Islet precursor cell (in vitro differentiated cells): ENCODE measurements at regions not wholly inside any gene's neighbourhood (a gene's known extent, or its start where the extent isn't known, plus 50 kb on each side); places are given as distances from the start of the nearest gene placed in this dataset.
A peak's percentile ranks its signal among the peaks of the same experiment; 100 is the strongest.

Experiments used
- DNase-seq: peaks from one replicate; pipeline ENCODE4 v3.0.0-alpha.2; 2018

- no peak for DNase-seq
Observed at GRCh38 chr5:51944500-51945125, 561.4 kb downstream of the ISL1 start.

DNA sequence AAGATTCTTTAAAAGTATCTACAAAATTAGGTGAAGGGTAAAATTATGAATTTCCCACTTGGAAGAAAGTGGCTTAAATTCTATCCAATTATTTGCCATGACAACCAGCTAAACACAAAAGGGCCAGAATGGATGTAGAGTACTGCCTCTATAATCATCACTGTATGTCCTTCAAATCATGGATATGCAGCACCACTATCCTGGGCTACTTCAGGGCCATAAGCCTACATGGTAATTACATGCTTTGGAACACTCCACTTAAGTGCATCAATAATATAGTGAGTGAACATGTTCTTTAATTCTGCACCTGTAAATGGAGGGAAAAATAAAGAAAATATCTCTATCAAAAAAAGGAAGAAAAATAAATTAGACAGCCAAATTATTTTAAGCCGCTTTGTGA lies 575.2 kb downstream of the ISL1 start:
- no peak for DNase-seq

- no peak for DNase-seq
Observed at GRCh38 chr5:51960617-51961121, 577.4 kb downstream of the ISL1 start.

GRCh38 chr5:51961154-51961562 lies 577.9 kb downstream of the ISL1 start:
- peak; percentile 56 for DNase-seq

- DNase-seq: no peak
Observed at GRCh38 chr5:51968756-51969155, 585.5 kb downstream of the ISL1 start.

DNA sequence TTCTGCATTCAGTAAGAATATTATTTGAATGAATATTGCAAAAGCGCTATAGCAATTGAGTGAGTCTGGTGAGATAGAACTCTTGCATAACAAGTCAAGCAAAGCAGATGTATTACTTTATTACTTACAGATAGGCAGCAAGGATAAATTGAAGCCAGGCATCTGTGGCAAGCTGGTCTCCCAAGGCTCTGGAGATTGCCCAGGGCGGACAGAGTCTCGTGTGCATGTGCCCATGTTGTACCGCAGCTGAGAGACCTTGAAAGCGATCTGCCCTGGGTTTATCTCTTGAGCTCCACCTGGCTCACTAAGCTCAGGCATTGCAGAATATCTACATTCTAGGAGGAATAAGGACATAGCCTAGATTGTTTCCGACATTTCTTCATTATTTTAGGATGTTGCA lies 591.6 kb downstream of the ISL1 start:
- no peak for DNase-seq

- DNase-seq: no peak
Observed at GRCh38 chr5:51977014-51977413, 593.8 kb downstream of the ISL1 start.

- DNase-seq: no peak
Observed at GRCh38 chr5:51983161-51983560, 599.9 kb downstream of the ISL1 start.

GRCh38 chr5:51986733-51987132 lies 603.5 kb downstream of the ISL1 start:
- DNase-seq: no peak

- no peak for DNase-seq
Observed at GRCh38 chr5:51987239-51987638, 604.0 kb downstream of the ISL1 start.

DNA sequence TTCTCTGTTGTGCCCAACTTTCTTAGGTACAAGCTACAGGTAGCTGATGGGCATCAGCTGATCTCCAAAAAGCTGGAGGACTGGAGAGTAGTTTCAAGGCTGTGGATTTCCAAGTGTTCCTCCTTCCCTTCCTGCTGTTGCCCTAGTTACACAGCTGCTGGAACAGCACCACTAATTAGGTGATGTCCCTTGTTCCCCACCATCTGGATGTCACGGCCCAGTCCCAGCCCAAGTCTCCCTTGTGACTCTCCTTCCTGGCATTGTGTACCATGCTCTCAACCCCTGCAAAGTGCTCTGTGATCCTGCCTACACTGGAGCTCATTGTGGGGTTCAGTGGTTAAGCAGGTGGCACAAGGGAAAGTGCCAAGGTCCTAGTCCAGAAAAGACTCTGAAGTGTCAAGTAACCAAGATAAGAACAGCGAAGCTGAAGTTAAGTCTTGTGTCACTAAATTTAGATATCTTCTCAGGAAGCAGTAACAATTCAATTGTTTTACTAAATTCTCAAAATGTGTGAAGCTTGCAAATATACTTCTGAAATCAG lies 604.5 kb downstream of the ISL1 start:
- DNase-seq: no peak

DNA sequence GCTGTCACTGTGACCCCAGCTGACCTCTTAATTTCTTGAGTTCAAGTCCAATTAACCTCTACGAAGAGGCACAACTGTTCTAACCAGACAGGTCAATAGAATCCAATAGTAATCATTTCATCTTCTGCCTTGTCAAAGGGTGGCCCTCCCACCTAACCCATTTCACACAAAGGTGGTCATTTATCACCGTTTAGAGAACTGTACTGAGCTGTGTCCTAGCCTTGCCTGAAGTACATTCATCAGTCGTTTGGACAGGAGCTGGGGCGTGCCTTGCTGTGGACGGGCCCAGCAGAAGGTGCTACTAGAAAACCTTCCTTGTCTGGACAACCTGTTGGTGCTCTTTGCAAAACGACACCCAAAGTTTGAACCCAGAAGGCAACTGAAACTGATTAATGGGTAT lies 605.4 kb downstream of the ISL1 start:
- no peak for DNase-seq

- DNase-seq: no peak
Observed at GRCh38 chr5:51990241-51990640, 607.0 kb downstream of the ISL1 start.

GRCh38 chr5:51990661-51991180 lies 607.5 kb downstream of the ISL1 start:
- no peak for DNase-seq

- DNase-seq: no peak
Observed at GRCh38 chr5:51991940-51992339, 608.7 kb downstream of the ISL1 start.

DNA sequence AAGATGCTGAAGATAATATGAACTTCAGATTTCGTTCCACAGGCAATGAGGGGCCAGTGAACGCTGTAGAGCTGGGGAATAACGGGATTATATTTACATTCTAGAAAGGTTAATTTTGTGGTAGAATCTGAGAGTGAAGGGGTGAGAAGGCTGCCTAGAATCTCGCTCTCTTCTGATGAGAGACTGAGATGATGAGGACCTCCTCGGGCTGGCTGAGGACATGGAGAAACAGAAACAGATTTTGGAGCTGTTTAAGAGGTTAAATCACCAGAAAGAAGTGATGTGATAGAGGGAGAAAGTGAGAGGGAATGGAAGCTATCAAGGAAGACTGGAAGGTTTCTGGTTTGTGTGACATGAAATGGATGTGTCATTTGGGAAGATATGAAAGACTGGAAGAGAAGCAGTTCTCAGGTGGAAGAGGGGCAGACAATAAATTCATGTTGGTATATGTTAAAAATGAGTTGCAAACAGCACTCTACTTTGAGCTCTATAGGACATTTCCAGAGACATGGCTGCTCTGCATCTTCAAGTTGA lies 612.6 kb downstream of the ISL1 start:
- DNase-seq: no peak

GRCh38 chr5:51996356-51996861 lies 613.2 kb downstream of the ISL1 start:
- DNase-seq: no peak

- DNase-seq: no peak
Observed at GRCh38 chr5:51997500-51997899, 614.3 kb downstream of the ISL1 start.

GRCh38 chr5:51997949-51998348 lies 614.7 kb downstream of the ISL1 start:
- no peak for DNase-seq

- peak; percentile 59 for DNase-seq
Observed at GRCh38 chr5:52007230-52007858, 624.1 kb downstream of the ISL1 start.

- no peak for DNase-seq
Observed at GRCh38 chr5:52010454-52010853, 627.2 kb downstream of the ISL1 start.

DNA sequence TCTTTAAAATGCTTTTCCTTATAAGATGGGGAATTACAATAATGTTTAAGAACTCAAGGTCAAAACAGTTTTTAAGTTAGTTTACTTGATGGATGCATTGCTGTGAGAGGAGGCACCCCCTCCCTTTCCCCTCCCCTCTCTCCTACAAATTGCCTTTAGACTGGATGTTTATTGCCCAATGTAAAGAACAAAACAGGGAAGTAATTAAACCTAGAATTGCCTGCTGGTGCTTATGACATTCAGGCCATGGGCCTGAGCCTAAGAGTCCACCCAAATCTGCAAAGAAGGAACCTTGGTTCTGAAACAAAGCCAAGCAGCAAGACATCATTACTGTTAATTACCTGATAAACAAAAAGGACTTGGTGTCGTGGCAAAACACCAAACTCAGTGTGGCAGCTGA lies 630.3 kb downstream of the ISL1 start:
- DNase-seq: no peak

GRCh38 chr5:52015760-52016159 lies 632.5 kb downstream of the ISL1 start:
- DNase-seq: peak; percentile 45

GRCh38 chr5:52017567-52017966 lies 634.3 kb downstream of the ISL1 start:
- no peak for DNase-seq
